ENCODE measurements at regions not wholly inside any gene's neighbourhood (a gene's known extent, or its start where the extent isn't known, plus 50 kb on each side); places are given as distances from the start of the nearest gene placed in this dataset.

GRCh38 chr10:29878492-29878891 is 180.9 kb downstream of the JCAD start:
- Histone ChIP-seq H3K36me3 (ENCODE audit: control insufficient read depth, insufficient read depth, low read length) (no peaks in the 10 kb centered on the region), H3K4me1 (replicated peaks in 1 of 2; ENCODE audit: control insufficient read depth in 2 of 2, insufficient read depth in 2 of 2, low read length in 2 of 2) (no peaks in the 10 kb centered on the region), H3K4me3 (no peak overlapping the region), H3K79me2 (ENCODE audit: control insufficient read depth, insufficient read depth, low read length) (no peaks in the 10 kb centered on the region), H3K27me3 (ENCODE audit: control insufficient read depth in 2 of 2, insufficient read depth in 2 of 2, low read length in 2 of 2) (peaks cover 2 to 34% of the 10 kb centered on the region in 2 experiments; a peak in 4 of 5 replicates), H3K9ac (ENCODE audit: insufficient read depth in 1 of 2, low read depth in 2 of 2, low read length in 2 of 2) (no peak overlapping the region), H3K9me3 (replicated peaks; ENCODE audit: control insufficient read depth, insufficient read depth, low read depth, low read length) (no peaks in the 10 kb centered on the region), H2AFZ (ENCODE audit: low read depth, low read length) (no peak overlapping the region), H3K9me1 (ENCODE audit: control insufficient read depth, insufficient read depth, low read length) (no peaks in the 10 kb centered on the region), H3K27ac (ENCODE audit: extremely low read depth, low read depth, low read length) (no peak overlapping the region), H4K20me1 (replicated peaks; ENCODE audit: control insufficient read depth, insufficient read depth, low read length) (no peaks in the 10 kb centered on the region; the same call in 1 of the 2 replicates), H3K4me2 (ENCODE audit: insufficient read depth, low read length) (no peak overlapping the region)
- no peak for ATAC-seq
- no peak for FAIRE-seq
- no TSS peak for BruUV-seq (replicated peaks)
- DNase-seq (ENCODE audit: extremely low read depth in 1 of 4, low spot score in 3 of 4) = no peak
- in situ Hi-C loops (cut with MboI) = no loop called here
- intact Hi-C loops (cut with micrococcal nuclease) = no loop called here
- TF ChIP-seq PKNOX1 (IDR thresholded peaks at IDR 0.05) (no peak), E2F3 (CRISPR knock-in tag; IDR thresholded peaks at IDR 0.05) (no peak), ZBTB1 (CRISPR knock-in tag; IDR thresholded peaks at IDR 0.05; ENCODE audit: borderline replicate concordance, low read depth) (no peak), GABPB1 (CRISPR knock-in tag; IDR thresholded peaks at IDR 0.05) (no peak), RBM34 (IDR thresholded peaks at IDR 0.05; ENCODE audit: borderline replicate concordance, insufficient read depth, low read length) (no peak), MCM3 (IDR thresholded peaks at IDR 0.05) (no peak)
- WGBS (ENCODE audit: insufficient coverage, low coverage, missing lambda C conversion rate) = 1% methylated on average over 10 of the region's 10 CpGs
- ChIA-PET CTCF (ENCODE audit: low intra/inter-chr PET ratio) (no interaction called here), POLR2A (no interaction called here)

Measured in K562 (cell line).